ENCODE measurements at regions not wholly inside any gene's neighbourhood (a gene's known extent, or its start where the extent isn't known, plus 50 kb on each side); places are given as distances from the start of the nearest gene placed in this dataset.

GRCh38 chr5:56683281-56683680 is 132.1 kb upstream of the MAP3K1 start:
- H3K36me3 ChIP-seq: no peaks in the 10 kb centered on the region
- TF ChIP-seq CTCF (IDR thresholded peaks at IDR 0.05): no peak
- H3K4me3 ChIP-seq (ENCODE audit: low read depth in 1 of 2, low read length in 1 of 2): no peak overlapping the region
- H3K9me3 ChIP-seq: no peaks in the 10 kb centered on the region
- H3K27me3 ChIP-seq: no peaks in the 10 kb centered on the region
- peaks cover 23 to 29% of the 10 kb centered on the region in 2 experiments for H3K4me1 ChIP-seq (ENCODE audit: control insufficient read depth in 1 of 2, insufficient read depth in 1 of 2, low read depth in 1 of 2, low read length in 1 of 2)
- H3K27ac ChIP-seq: no peak overlapping the region

GRCh38 chr5:56681346-56681745 is 134.0 kb upstream of the MAP3K1 start:
- no peak for TF ChIP-seq CTCF (IDR thresholded peaks at IDR 0.05)
- H3K27ac ChIP-seq: no peak overlapping the region
- no peaks in the 10 kb centered on the region for H3K27me3 ChIP-seq
- no peaks in the 10 kb centered on the region for H3K9me3 ChIP-seq
- no peak overlapping the region for H3K4me3 ChIP-seq (ENCODE audit: low read depth in 1 of 2, low read length in 1 of 2)
- H3K4me1 ChIP-seq (ENCODE audit: control insufficient read depth in 1 of 2, insufficient read depth in 1 of 2, low read depth in 1 of 2, low read length in 1 of 2): peaks cover 14 to 16% of the 10 kb centered on the region in 2 experiments
- no peaks in the 10 kb centered on the region for H3K36me3 ChIP-seq

GRCh38 chr5:56680731-56681130 is 134.6 kb upstream of the MAP3K1 start:
- no peaks in the 10 kb centered on the region for H3K36me3 ChIP-seq
- H3K4me3 ChIP-seq (ENCODE audit: low read depth in 1 of 2, low read length in 1 of 2): no peak overlapping the region
- H3K27me3 ChIP-seq: no peaks in the 10 kb centered on the region
- no peak for TF ChIP-seq CTCF (IDR thresholded peaks at IDR 0.05)
- no peak overlapping the region for H3K27ac ChIP-seq
- peaks cover 8 to 10% of the 10 kb centered on the region in 2 experiments for H3K4me1 ChIP-seq (ENCODE audit: control insufficient read depth in 1 of 2, insufficient read depth in 1 of 2, low read depth in 1 of 2, low read length in 1 of 2)
- no peaks in the 10 kb centered on the region for H3K9me3 ChIP-seq

- Histone ChIP-seq H3K27ac (no peak overlapping the region), H3K4me1 (ENCODE audit: control insufficient read depth in 1 of 2, insufficient read depth in 1 of 2, low read depth in 1 of 2, low read length in 1 of 2) (peaks cover 21 to 25% of the 10 kb centered on the region in 2 experiments), H3K9me3 (no peaks in the 10 kb centered on the region), H3K27me3 (no peaks in the 10 kb centered on the region), H3K4me3 (ENCODE audit: low read depth in 1 of 2, low read length in 1 of 2) (no peak overlapping the region), H3K36me3 (no peaks in the 10 kb centered on the region)
- no peak for TF ChIP-seq CTCF (IDR thresholded peaks at IDR 0.05)
These were observed 137.6 kb upstream of the MAP3K1 start for GRCh38 chr5:56677690-56678305.

- H3K27me3 ChIP-seq: no peaks in the 10 kb centered on the region
- peaks cover 37 to 40% of the 10 kb centered on the region in 2 experiments for H3K4me1 ChIP-seq (ENCODE audit: control insufficient read depth in 1 of 2, insufficient read depth in 1 of 2, low read depth in 1 of 2, low read length in 1 of 2)
- no peak for TF ChIP-seq CTCF (IDR thresholded peaks at IDR 0.05)
- no peak overlapping the region for H3K4me3 ChIP-seq (ENCODE audit: low read depth in 1 of 2, low read length in 1 of 2)
- no peak overlapping the region for H3K27ac ChIP-seq
- no peaks in the 10 kb centered on the region for H3K9me3 ChIP-seq
- no peaks in the 10 kb centered on the region for H3K36me3 ChIP-seq
These were observed 139.1 kb upstream of the MAP3K1 start for GRCh38 chr5:56676091-56676768.

Measured in neutrophil (primary cell).